Breast epithelium (tissue), 3 donors: ENCODE measurements at regions not wholly inside any gene's neighbourhood (a gene's known extent, or its start where the extent isn't known, plus 50 kb on each side); places are given as distances from the start of the nearest gene placed in this dataset.

Experiments
- CTCF ChIP-seq, 3 donors: fragments of 450-650 bp; IDR thresholded peaks; one replicate each; pipeline ENCODE4 v1.5.1; 2016 to 2017; ENCODE audit warnings: antibody characterized with exemption in 3 of 3, mild to moderate bottlenecking in 3 of 3, moderate library complexity in 3 of 3
- POLR2A ChIP-seq: fragments of 450-650 bp; IDR thresholded peaks from one replicate; pipeline ENCODE4 v1.6.1; 2016; ENCODE audit warnings: antibody characterized with exemption, mild to moderate bottlenecking, moderate library complexity

GRCh38 chr9:88049677-88050307 is 75.5 kb upstream of the CDK20 start:
- no peak for TF ChIP-seq CTCF (IDR thresholded peaks at IDR 0.05)
- TF ChIP-seq POLR2A = no peak
